Activated T-cell treated with anti-CD3 and anti-CD28 coated beads, Interleukin-2, amount 50 U/mL, for 1 hour (primary cell): ENCODE measurements at regions not wholly inside any gene's neighbourhood (a gene's known extent, or its start where the extent isn't known, plus 50 kb on each side); places are given as distances from the start of the nearest gene placed in this dataset.
"Not testable (repeated sequence)": the region's sequence is repeated elsewhere in the genome, so short reads cannot be mapped to it uniquely, and the experiment has no call there.

Experiments
- DNase-seq: peaks from one replicate; pipeline ENCODE4 v3.0.0-alpha.2; 2020

GRCh38 chr14:85909581-85909980 is 379.6 kb downstream of the FLRT2 start:
- DNase-seq = no peak

DNA sequence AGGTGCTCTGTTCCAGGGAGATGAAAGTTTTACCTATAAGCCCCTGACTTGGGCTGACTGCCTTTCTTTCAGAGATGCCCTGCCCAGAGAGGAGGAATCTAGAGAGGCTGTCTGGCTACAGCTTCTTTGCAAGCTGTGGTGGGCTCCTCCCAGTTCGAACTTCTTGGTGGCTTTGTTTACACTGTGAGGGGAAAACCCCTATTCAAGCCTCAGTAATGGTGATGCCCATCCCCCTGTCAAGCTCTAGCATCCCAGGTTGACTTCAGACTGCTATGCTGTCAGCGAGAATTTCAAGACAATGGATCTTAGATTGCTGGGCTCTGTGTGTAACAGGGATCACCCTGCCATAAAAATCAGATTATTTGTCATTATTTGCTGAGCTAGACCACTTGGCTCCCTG is 377.6 kb downstream of the FLRT2 start:
- DNase-seq = no peak

GRCh38 chr14:85897808-85898207 is 367.9 kb downstream of the FLRT2 start:
- DNase-seq = no peak

- DNase-seq = no peak
These were observed 365.7 kb downstream of the FLRT2 start for GRCh38 chr14:85895603-85896002.

- DNase-seq = no peak
These were observed 362.3 kb downstream of the FLRT2 start for GRCh38 chr14:85892251-85892650.

- DNase-seq = no peak
These were observed 354.0 kb downstream of the FLRT2 start for GRCh38 chr14:85883966-85884365.

DNA sequence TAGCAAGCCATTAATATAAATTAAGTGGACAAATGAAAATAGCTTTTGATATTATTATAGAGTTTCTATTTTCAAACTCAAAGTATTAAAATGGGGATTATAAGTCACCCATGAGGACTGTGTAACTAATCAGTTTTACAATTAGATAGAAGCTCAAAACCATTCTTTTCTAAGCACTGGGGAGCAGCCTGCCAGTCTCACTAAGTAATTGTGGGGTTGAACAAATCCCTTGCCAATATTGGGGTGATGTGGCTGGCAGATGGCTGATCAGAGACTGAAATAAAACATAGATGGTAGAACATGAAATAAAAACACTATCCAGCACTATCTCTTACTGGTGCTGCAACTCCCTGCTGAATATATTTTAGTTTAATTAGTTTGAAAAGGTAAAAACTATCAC is 353.2 kb downstream of the FLRT2 start:
- DNase-seq = no peak

DNA sequence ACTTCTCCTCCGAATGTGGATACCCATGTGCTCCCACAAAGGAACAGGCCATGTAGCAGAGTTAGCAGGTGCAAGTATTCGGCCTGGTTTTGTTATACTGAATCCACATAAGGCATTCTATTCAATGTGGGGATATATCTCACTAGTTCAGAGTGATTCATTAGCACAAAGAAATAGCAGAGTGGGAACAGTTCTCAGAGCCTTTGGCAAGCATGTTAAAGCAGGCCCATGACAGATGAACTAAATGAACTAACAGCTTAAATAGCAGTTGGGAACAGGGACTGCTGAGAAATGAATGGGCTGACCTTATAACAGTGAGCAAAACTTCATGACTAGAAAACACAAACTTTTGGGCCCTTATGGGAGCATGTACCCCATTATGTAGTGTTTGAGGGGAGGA is 352.0 kb downstream of the FLRT2 start:
- no peak for DNase-seq

DNA sequence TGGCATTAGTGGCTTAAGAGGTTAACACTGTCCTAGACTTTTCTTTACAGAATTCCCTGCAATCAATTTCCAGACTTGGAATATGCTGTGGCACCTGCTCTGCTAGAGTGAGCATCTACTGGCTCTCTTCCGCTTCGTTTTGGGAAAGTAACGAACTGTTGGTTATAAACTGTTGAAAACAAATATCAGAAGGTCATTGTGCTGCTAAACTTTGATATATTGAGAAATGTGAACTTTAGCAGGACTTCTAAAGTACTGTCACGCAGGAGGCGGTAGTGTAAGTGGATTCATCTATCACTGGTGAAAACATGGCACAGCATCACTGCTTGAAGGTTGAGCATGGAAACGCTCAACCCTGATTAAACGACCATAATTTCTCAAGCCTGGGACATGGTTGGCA is 348.9 kb downstream of the FLRT2 start:
- DNase-seq = no peak

GRCh38 chr14:85873006-85873405 is 343.1 kb downstream of the FLRT2 start:
- DNase-seq = no peak

GRCh38 chr14:85867450-85867849 is 337.5 kb downstream of the FLRT2 start:
- no peak for DNase-seq

GRCh38 chr14:85865701-85866100 is 335.8 kb downstream of the FLRT2 start:
- DNase-seq = no peak

DNA sequence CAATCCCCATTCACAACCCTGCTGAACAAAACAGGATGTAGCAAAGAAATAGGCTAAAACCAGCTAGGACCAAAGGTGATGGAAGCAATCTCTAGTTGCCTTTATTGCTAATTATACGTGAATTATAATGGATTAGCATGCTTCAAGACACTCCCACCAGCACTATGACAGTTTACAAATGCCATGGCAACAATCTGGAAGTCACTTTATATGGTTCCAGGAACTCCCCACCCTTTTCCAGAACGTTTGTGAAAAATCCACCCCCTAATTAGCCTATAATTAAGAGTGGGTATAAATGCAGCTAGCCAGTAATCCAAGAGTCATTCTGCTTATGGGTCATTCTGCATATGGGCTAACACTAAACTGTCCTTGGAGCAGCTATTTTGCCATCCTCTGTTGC is 328.7 kb downstream of the FLRT2 start:
- no peak for DNase-seq

DNA sequence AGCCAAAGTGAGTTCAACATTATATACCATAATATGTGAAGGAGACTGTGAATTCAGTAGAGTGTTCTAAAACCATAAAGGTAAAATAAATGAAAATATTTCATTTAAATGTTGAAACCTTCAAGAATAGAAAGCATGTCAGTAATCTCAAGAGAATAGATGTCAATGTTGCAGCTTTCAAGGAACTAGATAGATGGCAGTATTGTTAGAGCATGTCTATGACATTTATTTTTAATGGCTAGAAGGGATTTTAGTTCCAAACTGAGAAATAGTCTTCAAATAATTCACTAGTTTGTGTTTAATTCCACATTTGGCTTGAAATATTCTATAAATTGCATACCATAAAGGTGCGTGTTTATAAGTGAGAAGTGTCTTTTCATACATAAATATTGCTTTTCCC is 326.5 kb downstream of the FLRT2 start:
- no peak for DNase-seq

- no peak for DNase-seq
These were observed 324.1 kb downstream of the FLRT2 start for GRCh38 chr14:85853996-85854526.

GRCh38 chr14:85852906-85853305 is 323.0 kb downstream of the FLRT2 start:
- DNase-seq = no peak

GRCh38 chr14:85852123-85852522 is 322.2 kb downstream of the FLRT2 start:
- DNase-seq = not testable (repeated sequence)

- not testable (repeated sequence) for DNase-seq
These were observed 300.6 kb downstream of the FLRT2 start for GRCh38 chr14:85830549-85830948.

DNA sequence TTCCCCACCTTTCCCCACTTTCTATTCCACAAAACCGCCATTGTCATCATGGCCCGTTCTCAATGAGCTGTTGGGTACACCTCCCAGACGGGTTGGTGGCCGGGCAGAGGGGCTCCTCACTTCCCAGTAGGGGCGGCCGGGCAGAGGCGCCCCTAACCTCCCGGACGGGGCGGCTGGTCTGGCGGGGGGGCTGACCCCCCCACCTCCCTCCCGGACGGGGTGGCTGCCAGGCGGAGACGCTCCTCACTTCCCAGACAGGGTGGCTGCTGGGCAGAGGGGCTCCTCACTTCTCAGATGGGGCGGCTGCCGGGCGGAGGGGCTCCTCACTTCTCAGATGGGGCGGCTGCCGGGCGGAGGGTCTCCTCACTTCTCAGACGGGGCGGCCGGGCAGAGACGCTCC is 299.7 kb downstream of the FLRT2 start:
- DNase-seq = not testable (repeated sequence)

DNA sequence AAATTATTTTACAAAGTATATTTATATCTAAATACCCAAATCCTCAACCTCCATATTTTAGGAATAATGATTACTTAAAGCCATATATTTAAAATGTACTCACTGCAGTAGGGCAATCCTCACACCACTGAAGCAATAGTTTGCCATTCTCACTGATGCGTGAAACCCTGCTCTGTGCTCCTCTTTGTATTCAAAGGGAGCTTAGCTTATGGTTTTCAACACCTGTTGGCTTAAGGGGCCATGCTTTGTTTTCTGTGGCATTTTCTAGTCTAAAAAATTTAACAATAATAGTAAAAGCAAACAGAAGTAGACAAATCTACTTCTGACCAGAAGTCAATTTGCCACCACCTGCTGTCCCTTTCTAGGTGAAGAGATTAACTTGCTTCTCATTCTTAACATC is 294.6 kb downstream of the FLRT2 start:
- no peak for DNase-seq

GRCh38 chr14:85822236-85822635 is 292.3 kb downstream of the FLRT2 start:
- no peak for DNase-seq

GRCh38 chr14:85817430-85817829 is 287.5 kb downstream of the FLRT2 start:
- no peak for DNase-seq

- DNase-seq = no peak
These were observed 283.1 kb downstream of the FLRT2 start for GRCh38 chr14:85813040-85813439.

DNA sequence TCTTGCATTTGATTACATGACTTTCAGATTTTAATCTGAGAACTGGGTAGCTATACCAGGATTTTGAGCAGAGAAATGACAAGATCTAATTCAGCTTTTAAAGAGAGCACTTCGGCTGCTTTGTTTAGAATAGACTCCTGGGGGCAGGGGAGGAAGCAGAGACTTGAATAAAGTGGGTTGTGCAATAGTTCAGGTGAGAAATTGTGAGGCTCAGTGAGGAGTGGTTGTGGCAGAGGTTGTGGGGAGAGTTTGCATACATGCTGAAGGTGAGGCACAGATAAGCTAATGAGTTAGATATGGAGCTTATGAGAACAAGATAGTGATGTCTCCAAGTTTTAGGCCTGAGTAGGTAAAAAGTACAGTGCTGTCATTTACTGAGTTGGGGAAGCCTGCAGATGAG is 281.4 kb downstream of the FLRT2 start:
- DNase-seq = no peak

GRCh38 chr14:85799668-85800067 is 269.7 kb downstream of the FLRT2 start:
- no peak for DNase-seq

DNA sequence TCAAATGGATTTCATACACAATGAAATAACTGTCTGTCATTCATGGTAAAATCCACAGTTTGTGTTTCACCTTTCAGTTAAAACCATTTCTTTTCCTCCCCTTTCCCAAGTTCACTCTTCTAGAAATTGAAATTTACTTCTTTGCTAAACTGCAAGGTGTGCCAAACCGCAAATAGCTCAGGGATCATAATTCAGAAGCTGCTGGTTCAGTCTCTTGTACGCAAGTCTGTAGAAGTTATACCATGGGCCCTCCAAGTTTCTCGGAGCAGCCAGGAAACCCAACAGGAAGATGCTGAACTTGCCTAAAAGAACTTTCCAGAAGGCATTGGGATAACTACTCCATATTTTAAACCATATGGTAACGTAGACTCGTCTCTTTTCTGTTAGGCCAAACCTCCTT is 268.9 kb downstream of the FLRT2 start:
- DNase-seq = no peak
